ENCODE measurements at regions not wholly inside any gene's neighbourhood (a gene's known extent, or its start where the extent isn't known, plus 50 kb on each side); places are given as distances from the start of the nearest gene placed in this dataset.
"Not testable (repeated sequence)": the region's sequence is repeated elsewhere in the genome, so short reads cannot be mapped to it uniquely, and the experiment has no call there.

DNA sequence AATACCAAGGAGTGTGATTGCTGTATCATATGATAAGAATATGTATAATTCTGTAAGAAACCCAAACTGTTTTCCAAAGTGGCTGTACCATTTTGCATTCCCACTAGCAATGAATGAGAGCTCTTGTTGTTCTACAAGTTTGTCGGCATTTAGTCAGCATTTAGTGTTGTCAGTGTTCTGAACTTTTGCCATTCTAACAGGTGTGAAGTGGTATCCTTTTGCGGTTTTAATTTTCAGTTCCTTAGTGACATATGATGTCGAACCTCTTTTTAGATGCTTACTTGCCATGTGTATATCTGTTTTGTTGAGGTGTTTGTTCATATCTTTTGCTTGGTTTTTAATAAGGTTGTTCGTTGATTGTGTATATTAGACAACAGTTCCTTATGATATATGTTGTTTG is 296.3 kb upstream of the IZUMO3 start:
- Histone ChIP-seq H3K36me3 (ENCODE audit: insufficient read depth, low read depth, low read length) (no peaks in the 10 kb centered on the region), H3K9me3 (ENCODE audit: insufficient read depth, low read depth, low read length) (no peaks in the 10 kb centered on the region), H3K27ac (ENCODE audit: low read length) (no peak overlapping the region), H3K27me3 (ENCODE audit: insufficient read depth, low read length) (no peaks in the 10 kb centered on the region), H3K9ac (ENCODE audit: low read depth, low read length) (no peak overlapping the region), H3K4me1 (ENCODE audit: insufficient read depth, low read length) (no peaks in the 10 kb centered on the region), H3K4me3 (ENCODE audit: low read length) (no peak overlapping the region)

DNA sequence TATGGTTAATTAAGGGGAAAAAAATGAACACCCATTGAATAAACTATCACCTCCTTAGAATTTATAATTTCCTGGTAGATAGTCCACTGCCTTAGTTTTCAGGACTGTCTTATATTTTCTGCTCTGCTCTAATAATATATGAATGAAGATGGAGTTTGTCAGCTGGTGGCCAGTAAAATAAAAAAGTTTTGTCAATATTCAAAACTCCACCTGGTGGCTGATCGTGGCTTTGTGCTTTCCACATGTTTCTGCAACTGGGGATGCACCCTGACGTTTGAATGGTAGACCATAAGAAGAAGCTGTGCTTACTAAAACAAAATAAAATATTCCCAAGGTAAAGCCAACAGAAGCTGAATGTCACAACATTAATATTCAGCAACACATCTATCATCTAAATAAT is 286.6 kb upstream of the IZUMO3 start:
- Histone ChIP-seq H3K27ac (ENCODE audit: low read length) (no peak overlapping the region), H3K9me3 (ENCODE audit: insufficient read depth, low read depth, low read length) (no peaks in the 10 kb centered on the region), H3K9ac (ENCODE audit: low read depth, low read length) (no peak overlapping the region), H3K27me3 (ENCODE audit: insufficient read depth, low read length) (no peaks in the 10 kb centered on the region), H3K4me1 (ENCODE audit: insufficient read depth, low read length) (peaks cover 7% of the 10 kb centered on the region; the same call in 1 of the 2 replicates), H3K4me3 (ENCODE audit: low read length) (no peak overlapping the region), H3K36me3 (ENCODE audit: insufficient read depth, low read depth, low read length) (no peaks in the 10 kb centered on the region)

DNA sequence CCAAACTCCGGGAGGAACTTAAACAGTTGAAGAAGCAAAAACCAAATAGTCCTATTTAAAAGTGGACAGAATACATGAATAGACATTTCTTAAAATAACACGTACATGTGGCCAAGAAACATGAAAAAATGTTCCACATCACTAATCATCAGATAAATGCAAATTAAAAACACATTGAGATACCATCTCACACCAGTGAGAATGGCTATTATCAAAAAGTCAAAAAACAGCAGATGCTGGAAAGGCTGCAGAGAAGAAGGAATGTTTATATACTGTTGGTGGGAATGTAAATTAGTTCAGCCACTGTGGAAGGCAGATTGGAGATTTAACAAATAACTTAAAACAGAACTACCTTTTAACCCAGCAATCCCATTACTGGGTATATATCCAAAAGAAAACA is 283.0 kb upstream of the IZUMO3 start:
- no peak overlapping the region for H3K9ac ChIP-seq (ENCODE audit: low read depth, low read length)

DNA sequence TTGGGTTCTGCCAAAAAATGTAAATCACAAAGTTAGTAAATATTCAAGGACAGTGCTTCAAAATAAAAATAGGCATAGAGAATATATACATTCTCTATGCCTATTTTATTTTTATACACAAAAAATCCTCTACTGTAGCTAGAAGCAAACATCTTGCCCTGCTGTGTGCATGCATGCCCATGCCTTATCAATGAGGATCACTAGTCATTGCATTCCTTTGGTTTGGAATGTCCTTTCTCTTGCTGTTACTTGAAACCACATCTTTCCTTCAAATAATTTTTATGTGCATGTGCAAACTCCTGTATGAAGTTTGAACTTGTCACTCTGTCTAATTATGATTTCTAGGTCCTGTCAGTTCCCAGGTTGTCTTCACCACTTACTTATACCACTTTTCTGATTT is 278.9 kb upstream of the IZUMO3 start:
- no peaks in the 10 kb centered on the region for H3K27me3 ChIP-seq (ENCODE audit: insufficient read depth, low read length)
- H3K9me3 ChIP-seq (ENCODE audit: insufficient read depth, low read depth, low read length), result no peaks in the 10 kb centered on the region
- H3K27ac ChIP-seq (ENCODE audit: low read length), result no peak overlapping the region
- no peaks in the 10 kb centered on the region for H3K4me1 ChIP-seq (ENCODE audit: insufficient read depth, low read length)
- H3K9ac ChIP-seq (ENCODE audit: low read depth, low read length), result no peak overlapping the region
- no peaks in the 10 kb centered on the region for H3K36me3 ChIP-seq (ENCODE audit: insufficient read depth, low read depth, low read length)
- H3K4me3 ChIP-seq (ENCODE audit: low read length), result no peak overlapping the region

More for the DNA sequence above, 283.0 kb upstream of the IZUMO3 start:
- H3K27ac ChIP-seq (ENCODE audit: low read length), result no peak overlapping the region
- H3K36me3 ChIP-seq (ENCODE audit: insufficient read depth, low read depth, low read length), result no peaks in the 10 kb centered on the region
- no peak overlapping the region for H3K4me3 ChIP-seq (ENCODE audit: low read length)
- no peaks in the 10 kb centered on the region for H3K27me3 ChIP-seq (ENCODE audit: insufficient read depth, low read length)
- H3K4me1 ChIP-seq (ENCODE audit: insufficient read depth, low read length), result no peaks in the 10 kb centered on the region
- no peaks in the 10 kb centered on the region for H3K9me3 ChIP-seq (ENCODE audit: insufficient read depth, low read depth, low read length)

DNA sequence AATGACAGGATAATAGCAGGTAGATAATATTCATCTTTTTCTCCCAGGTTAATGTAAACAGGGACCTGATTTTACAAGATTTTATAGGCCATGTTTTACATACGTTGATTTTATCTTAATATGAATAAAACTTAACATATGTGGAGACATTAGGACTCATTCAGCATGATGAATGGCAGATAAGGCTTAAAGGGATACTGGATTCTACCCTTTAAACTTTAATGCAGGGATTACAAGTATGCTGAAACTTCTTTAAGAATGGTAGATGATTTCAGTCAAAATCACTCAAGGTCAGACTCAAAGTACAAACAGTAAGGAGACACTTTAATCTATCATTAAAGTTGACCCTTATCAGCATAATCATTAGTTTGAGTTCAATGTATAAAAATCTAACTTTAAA is 274.5 kb upstream of the IZUMO3 start:
- Histone ChIP-seq H3K4me3 (ENCODE audit: low read length) (no peak overlapping the region), H3K27me3 (ENCODE audit: insufficient read depth, low read length) (no peaks in the 10 kb centered on the region), H3K27ac (ENCODE audit: low read length) (no peak overlapping the region), H3K4me1 (ENCODE audit: insufficient read depth, low read length) (peaks cover 6% of the 10 kb centered on the region; the same call in 1 of the 2 replicates), H3K9ac (ENCODE audit: low read depth, low read length) (no peak overlapping the region), H3K36me3 (ENCODE audit: insufficient read depth, low read depth, low read length) (no peaks in the 10 kb centered on the region), H3K9me3 (ENCODE audit: insufficient read depth, low read depth, low read length) (no peaks in the 10 kb centered on the region)

DNA sequence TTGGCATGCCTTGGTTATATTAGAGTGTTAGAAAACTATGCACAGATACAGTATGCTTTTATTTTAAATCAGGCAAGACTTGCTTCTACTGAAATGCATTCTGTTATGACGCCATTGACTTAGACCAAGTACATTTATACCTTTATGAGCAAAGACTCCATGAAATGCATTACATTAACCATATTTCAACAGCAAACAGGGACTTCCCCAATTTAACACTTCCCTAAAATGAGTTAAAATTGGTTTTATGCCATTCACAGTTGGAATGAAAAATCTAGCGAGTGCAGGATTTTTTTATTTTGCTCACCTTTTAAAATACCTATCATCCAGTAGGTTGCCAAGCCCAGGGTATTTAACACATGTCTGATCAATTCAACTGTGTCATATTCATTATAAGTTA is 272.1 kb upstream of the IZUMO3 start:
- peaks cover 6% of the 10 kb centered on the region; the same call in 1 of the 2 replicates for H3K4me1 ChIP-seq (ENCODE audit: insufficient read depth, low read length)

DNA sequence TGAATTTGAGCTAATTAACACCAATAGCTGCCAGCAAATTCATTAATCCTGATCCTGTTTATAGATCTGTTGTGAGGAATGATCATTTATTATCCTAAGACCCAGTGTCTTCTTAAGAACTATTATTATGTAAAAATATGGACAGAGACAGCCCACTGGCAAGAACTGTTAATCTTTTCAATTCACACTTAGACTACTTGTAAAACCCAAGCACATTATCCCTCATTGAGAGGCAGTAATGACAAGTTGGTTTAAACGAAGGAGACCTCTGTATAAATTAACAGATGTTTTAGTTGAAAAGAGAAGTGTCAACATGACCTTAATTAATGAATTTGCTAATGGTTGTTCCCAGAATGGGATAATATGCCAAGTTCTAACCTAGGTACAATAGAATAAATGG is 270.3 kb upstream of the IZUMO3 start:
- Histone ChIP-seq H3K36me3 (ENCODE audit: insufficient read depth, low read depth, low read length) (no peaks in the 10 kb centered on the region), H3K9me3 (ENCODE audit: insufficient read depth, low read depth, low read length) (no peaks in the 10 kb centered on the region), H3K9ac (ENCODE audit: low read depth, low read length) (no peak overlapping the region), H3K27me3 (ENCODE audit: insufficient read depth, low read length) (no peaks in the 10 kb centered on the region), H3K4me1 (ENCODE audit: insufficient read depth, low read length) (peaks cover 6% of the 10 kb centered on the region; the same call in 1 of the 2 replicates), H3K4me3 (ENCODE audit: low read length) (no peak overlapping the region), H3K27ac (ENCODE audit: low read length) (no peak overlapping the region)

More for the DNA sequence above, 272.1 kb upstream of the IZUMO3 start:
- H3K4me3 ChIP-seq (ENCODE audit: low read length), result no peak overlapping the region
- no peaks in the 10 kb centered on the region for H3K36me3 ChIP-seq (ENCODE audit: insufficient read depth, low read depth, low read length)
- no peak overlapping the region for H3K9ac ChIP-seq (ENCODE audit: low read depth, low read length)
- H3K27me3 ChIP-seq (ENCODE audit: insufficient read depth, low read length), result no peaks in the 10 kb centered on the region
- H3K9me3 ChIP-seq (ENCODE audit: insufficient read depth, low read depth, low read length), result no peaks in the 10 kb centered on the region
- H3K27ac ChIP-seq (ENCODE audit: low read length), result no peak overlapping the region

DNA sequence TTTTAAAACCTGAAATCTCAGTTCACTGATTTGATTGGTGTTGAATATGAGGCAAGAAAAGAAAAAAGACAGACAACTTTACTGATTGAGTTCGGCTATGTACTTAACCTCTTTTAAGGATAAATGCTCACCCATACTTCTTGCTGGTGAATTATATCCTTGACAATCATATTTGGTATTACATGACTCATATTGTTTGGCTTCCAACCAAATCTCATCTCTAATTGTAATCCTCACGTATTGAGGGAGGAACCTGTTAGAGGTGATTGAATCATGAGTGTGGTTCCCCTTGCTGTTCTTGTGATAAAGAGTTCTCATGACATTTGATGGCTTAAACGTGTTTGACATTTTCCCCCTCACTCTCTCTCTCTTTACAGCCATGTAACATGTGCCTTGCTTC is 255.6 kb upstream of the IZUMO3 start:
- no peaks in the 10 kb centered on the region for H3K27me3 ChIP-seq (ENCODE audit: insufficient read depth, low read length)
- H3K36me3 ChIP-seq (ENCODE audit: insufficient read depth, low read depth, low read length), result no peaks in the 10 kb centered on the region
- no peaks in the 10 kb centered on the region for H3K4me1 ChIP-seq (ENCODE audit: insufficient read depth, low read length)
- H3K4me3 ChIP-seq (ENCODE audit: low read length), result no peak overlapping the region
- no peaks in the 10 kb centered on the region for H3K9me3 ChIP-seq (ENCODE audit: insufficient read depth, low read depth, low read length)
- H3K9ac ChIP-seq (ENCODE audit: low read depth, low read length), result no peak overlapping the region
- no peak overlapping the region for H3K27ac ChIP-seq (ENCODE audit: low read length)

DNA sequence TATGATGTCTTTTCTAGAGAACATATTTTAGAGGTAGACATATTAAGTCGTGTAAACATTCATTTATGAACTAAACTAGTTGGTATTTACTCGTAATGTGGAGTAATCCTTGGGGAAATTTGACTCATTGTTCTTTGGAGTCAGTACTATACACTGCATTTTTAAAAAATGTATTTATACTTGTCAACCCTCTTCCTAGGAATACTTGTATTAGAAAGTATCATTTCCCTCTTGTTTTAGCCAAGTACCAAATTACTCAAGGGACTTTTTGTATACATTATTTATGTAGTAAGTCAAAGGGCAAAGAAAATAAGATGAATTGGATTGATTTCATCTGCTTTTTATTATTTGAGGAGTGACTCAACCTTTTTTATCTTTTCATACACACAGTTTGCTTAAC is 248.1 kb upstream of the IZUMO3 start:
- Histone ChIP-seq H3K27ac (ENCODE audit: low read length) (no peak overlapping the region), H3K9me3 (ENCODE audit: insufficient read depth, low read depth, low read length) (no peaks in the 10 kb centered on the region)

DNA sequence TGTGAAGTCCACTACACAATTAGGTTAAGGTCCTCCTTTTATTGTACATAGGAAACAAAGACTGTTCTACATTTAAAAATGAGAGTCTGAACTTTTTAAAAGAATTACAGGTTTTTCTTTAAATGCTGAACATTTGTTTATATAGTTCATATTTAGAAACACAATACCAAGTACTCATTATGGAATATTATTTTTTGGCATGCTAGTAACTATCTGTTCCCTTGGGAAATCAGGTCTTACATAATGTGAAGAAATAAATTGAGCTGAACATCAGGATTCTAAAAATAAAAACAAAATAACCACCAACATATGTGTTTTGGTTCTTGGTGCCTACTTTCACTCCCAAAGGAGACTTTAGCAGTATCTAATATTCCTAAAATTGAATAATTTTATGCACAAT is 230.5 kb upstream of the IZUMO3 start:
- no peak overlapping the region for H3K27ac ChIP-seq (ENCODE audit: low read length)
- H3K4me1 ChIP-seq (ENCODE audit: insufficient read depth, low read length), result no peaks in the 10 kb centered on the region
- no peaks in the 10 kb centered on the region for H3K27me3 ChIP-seq (ENCODE audit: insufficient read depth, low read length)
- no peak overlapping the region for H3K9ac ChIP-seq (ENCODE audit: low read depth, low read length)
- H3K4me3 ChIP-seq (ENCODE audit: low read length), result no peak overlapping the region
- peaks cover 36% of the 10 kb centered on the region for H3K9me3 ChIP-seq (ENCODE audit: insufficient read depth, low read depth, low read length)
- H3K36me3 ChIP-seq (ENCODE audit: insufficient read depth, low read depth, low read length), result no peaks in the 10 kb centered on the region

More for the DNA sequence above, 248.1 kb upstream of the IZUMO3 start:
- H3K36me3 ChIP-seq (ENCODE audit: insufficient read depth, low read depth, low read length), result no peaks in the 10 kb centered on the region
- H3K27me3 ChIP-seq (ENCODE audit: insufficient read depth, low read length), result no peaks in the 10 kb centered on the region
- no peak overlapping the region for H3K9ac ChIP-seq (ENCODE audit: low read depth, low read length)
- no peak overlapping the region for H3K4me3 ChIP-seq (ENCODE audit: low read length)
- H3K4me1 ChIP-seq (ENCODE audit: insufficient read depth, low read length), result no peaks in the 10 kb centered on the region

DNA sequence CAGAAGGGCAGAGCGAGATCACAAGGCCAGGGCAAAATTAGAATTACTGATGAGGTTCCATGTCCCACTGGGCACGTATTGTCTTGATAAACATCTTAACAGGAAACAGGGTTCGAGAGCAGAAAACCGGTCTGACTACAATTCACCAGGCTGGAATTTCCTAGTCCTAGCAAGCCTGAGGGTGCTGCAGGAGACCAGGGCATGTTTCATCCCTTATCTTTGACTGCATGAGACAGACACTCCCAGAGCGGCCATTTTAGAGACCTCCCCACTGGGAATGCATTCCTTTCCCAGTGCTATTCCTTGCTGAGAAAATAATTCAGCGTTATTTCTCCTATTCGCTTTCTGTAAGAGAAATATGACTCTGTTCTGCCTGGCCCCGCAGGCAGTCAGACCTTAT is 228.5 kb upstream of the IZUMO3 start:
- H3K9me3 ChIP-seq (ENCODE audit: insufficient read depth, low read depth, low read length), result peaks cover 40% of the 10 kb centered on the region
- H3K4me1 ChIP-seq (ENCODE audit: insufficient read depth, low read length); H3K27me3 ChIP-seq (ENCODE audit: insufficient read depth, low read length); H3K36me3 ChIP-seq (ENCODE audit: insufficient read depth, low read depth, low read length); H3K4me3 ChIP-seq (ENCODE audit: low read length); H3K27ac ChIP-seq (ENCODE audit: low read length); H3K9ac ChIP-seq (ENCODE audit: low read depth, low read length): not testable (repeated sequence)

DNA sequence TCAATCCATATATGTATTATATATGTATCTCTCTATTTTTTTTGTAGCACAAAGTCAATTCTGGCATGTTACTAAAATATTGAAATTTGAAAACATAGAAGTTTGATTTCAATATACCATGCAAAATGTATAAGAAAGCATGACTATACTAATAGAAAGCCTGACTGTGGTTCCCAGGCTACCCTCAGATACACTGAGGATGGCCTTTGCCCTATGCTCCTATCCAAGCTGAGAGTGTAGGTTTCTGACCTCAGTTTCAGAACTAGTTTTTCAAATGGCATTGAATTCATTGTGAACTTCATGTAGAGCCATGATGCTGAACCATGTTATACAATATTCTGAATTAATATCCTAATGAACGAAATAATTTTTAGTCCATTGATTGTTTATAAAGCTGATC is 220.4 kb upstream of the IZUMO3 start:
- Histone ChIP-seq H3K27ac (ENCODE audit: low read length) (no peak overlapping the region), H3K27me3 (ENCODE audit: insufficient read depth, low read length) (no peaks in the 10 kb centered on the region), H3K36me3 (ENCODE audit: insufficient read depth, low read depth, low read length) (no peaks in the 10 kb centered on the region), H3K4me1 (ENCODE audit: insufficient read depth, low read length) (no peaks in the 10 kb centered on the region), H3K4me3 (ENCODE audit: low read length) (no peak overlapping the region), H3K9me3 (ENCODE audit: insufficient read depth, low read depth, low read length) (peaks cover 2% of the 10 kb centered on the region; the same call in 1 of the 2 replicates), H3K9ac (ENCODE audit: low read depth, low read length) (no peak overlapping the region)
